ENCODE measurements at regions not wholly inside any gene's neighbourhood (a gene's known extent, or its start where the extent isn't known, plus 50 kb on each side); places are given as distances from the start of the nearest gene placed in this dataset.

DNA sequence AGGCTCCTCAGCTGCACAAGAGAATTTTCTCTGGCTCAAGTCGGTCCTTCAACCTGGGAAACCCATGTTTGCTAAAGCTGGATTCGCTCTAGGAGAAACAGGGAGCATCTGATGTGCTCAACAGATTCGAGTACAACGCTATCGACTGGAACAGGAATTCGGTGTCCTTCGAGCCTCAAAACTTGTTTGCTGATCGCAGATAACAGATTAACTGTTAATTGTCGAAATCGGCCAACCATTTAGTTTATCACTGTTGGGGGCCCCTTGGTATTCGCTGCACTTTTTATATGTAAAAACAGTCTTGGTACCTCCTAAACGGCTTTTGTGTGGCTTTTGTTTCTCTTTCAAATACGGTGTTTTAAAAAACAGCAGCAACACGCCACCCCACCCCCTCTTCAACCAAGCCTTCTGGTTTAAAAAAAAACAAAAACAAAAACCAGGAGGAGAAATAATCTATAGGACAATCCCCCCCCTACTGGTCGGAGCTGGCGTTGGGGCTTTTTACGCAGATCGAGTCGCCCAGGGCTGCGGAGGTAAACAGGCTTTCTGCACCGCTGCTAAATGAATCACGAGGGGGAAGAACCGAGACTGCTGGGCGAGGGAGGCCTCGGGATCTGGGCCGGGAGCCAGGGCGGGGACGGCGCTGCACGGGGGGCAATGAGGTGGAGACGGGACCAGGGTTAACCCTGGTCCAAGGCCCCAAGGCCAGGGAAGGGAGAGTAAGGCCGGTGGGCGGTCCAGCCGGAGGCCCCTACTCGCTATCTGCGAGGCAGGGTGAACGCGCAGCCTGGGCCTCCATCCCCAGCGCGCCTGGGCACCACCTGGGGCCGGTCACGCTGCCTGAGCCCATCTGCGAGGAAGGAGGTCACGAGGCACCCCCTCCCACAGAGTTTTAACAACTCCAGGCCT is 71.7 kb upstream of the BCOR start (continued):
- TF ChIP-seq, protein P1, sequence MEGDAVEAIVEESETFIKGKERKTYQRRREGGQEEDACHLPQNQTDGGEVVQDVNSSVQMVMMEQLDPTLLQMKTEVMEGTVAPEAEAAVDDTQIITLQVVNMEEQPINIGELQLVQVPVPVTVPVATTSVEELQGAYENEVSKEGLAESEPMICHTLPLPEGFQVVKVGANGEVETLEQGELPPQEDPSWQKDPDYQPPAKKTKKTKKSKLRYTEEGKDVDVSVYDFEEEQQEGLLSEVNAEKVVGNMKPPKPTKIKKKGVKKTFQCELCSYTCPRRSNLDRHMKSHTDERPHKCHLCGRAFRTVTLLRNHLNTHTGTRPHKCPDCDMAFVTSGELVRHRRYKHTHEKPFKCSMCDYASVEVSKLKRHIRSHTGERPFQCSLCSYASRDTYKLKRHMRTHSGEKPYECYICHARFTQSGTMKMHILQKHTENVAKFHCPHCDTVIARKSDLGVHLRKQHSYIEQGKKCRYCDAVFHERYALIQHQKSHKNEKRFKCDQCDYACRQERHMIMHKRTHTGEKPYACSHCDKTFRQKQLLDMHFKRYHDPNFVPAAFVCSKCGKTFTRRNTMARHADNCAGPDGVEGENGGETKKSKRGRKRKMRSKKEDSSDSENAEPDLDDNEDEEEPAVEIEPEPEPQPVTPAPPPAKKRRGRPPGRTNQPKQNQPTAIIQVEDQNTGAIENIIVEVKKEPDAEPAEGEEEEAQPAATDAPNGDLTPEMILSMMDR (IDR thresholded peaks at IDR 0.05): peak; percentile 67
- TF ChIP-seq MEF2A (IDR thresholded peaks at IDR 0.05; ENCODE audit: borderline replicate concordance, low read depth) (no peak), FOXJ3 (CRISPR knock-in tag; IDR thresholded peaks at IDR 0.05) (peak; percentile 76), MXI1 (IDR thresholded peaks at IDR 0.05; ENCODE audit: low read depth, low read length) (0 out of 2 replicates have a peak, but pooled peaks have one; percentile 24), RFX5 (IDR thresholded peaks at IDR 0.05; ENCODE audit: low read length) (no peak), TAF1 (IDR thresholded peaks at IDR 0.05; ENCODE audit: borderline replicate concordance, low read depth, low read length) (no peak)

DNA sequence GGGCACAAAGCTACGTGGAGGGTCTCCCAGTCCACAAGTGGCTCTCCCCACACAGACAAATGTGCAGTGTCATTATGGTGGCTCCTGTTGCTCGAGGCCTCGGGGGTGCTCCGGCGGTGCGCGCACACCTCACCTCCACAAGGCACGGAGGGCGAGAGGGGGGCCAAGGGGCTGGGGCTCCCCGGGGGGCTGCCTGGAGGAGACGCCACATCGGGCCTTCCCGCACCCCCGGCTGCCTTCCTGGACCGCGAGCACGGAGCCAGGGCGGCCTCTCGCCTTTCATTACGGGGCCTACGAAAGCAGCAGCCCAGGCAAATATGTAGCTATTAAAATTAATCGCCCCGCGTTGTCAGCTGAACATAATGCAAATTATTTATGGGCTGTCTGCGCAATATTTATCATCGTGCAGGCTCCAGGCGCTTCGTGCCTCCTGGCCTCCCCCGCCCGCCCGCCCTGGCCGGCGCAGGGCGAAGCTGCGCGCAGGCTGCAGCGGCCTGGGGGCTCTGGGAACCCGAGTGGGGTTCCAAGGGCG is 70.8 kb upstream of the BCOR start:
- H3K4me1 ChIP-seq (ENCODE audit: control insufficient read depth in 1 of 2, insufficient read depth in 2 of 2, low read depth in 1 of 2, low read length in 1 of 2): peaks cover 8 to 64% of the 10 kb centered on the region in 2 experiments; a peak in 3 of 4 replicates
- no peak overlapping the region for H3K4me3 ChIP-seq (ENCODE audit: low read depth in 2 of 2, low read length in 1 of 2)
- TF ChIP-seq NFIC (IDR thresholded peaks at IDR 0.05; ENCODE audit: borderline replicate concordance): no peak
- TF ChIP-seq YY1 (IDR thresholded peaks at IDR 0.05; ENCODE audit: low read depth): no peak
- no peak for TF ChIP-seq USF1 (IDR thresholded peaks at IDR 0.05; ENCODE audit: borderline replicate concordance, low read depth)
- no peak for TF ChIP-seq FOSL2 (IDR thresholded peaks at IDR 0.05; ENCODE audit: borderline replicate concordance, low read depth)
- no peak for TF ChIP-seq FOXJ3 (CRISPR knock-in tag; IDR thresholded peaks at IDR 0.05)
- TF ChIP-seq RFX5 (IDR thresholded peaks at IDR 0.05; ENCODE audit: low read length): no peak
- no peak for TF ChIP-seq CHD2 (IDR thresholded peaks at IDR 0.05; ENCODE audit: low read length, partially characterized antibody)
- no peak for TF ChIP-seq NRF1 (IDR thresholded peaks at IDR 0.05; ENCODE audit: low read depth, low read length)
- H3K36me3 ChIP-seq (replicated peaks in 1 of 2; ENCODE audit: control insufficient read depth in 1 of 2, insufficient read depth in 2 of 2, low read length in 1 of 2): no peaks in the 10 kb centered on the region
- H3K9me3 ChIP-seq: no peaks in the 10 kb centered on the region
- POLR2A ChIA-PET: interaction anchor here (1.0 to 1.2 kb wide), 4 partner anchors 14 to 81 kb away, joined by 3 to 5 read pairs (median 4); partner anchors contain the start of gene BCOR
- no peaks in the 10 kb centered on the region for H4K20me1 ChIP-seq (ENCODE audit: insufficient read depth)
- no peak overlapping the region for H3K9ac ChIP-seq
- no peak overlapping the region for H2AFZ ChIP-seq (ENCODE audit: low read depth)
- CTCF ChIA-PET: interaction anchor here (1.2 to 1.7 kb wide), 3 partner anchors 27 to 94 kb away, joined by 3 to 4 read pairs (median 3); no protein-coding TSS in a partner anchor
- peak overlapping the region in 1 of 2 experiments; percentile 91; a peak in 2 of 4 replicates for H3K27ac ChIP-seq (ENCODE audit: low read depth in 2 of 2, low read length in 1 of 2)
- no peaks in the 10 kb centered on the region for H3K79me2 ChIP-seq (ENCODE audit: insufficient read depth)
- H3K4me2 ChIP-seq: no peak overlapping the region
- no peaks in the 10 kb centered on the region for H3F3A ChIP-seq (replicated peaks; ENCODE audit: insufficient read depth)
- H3K9me2 ChIP-seq: no peaks in the 10 kb centered on the region
- no peak for DNase-seq
- 78% methylated on average over 25 of the region's 39 CpGs for WGBS (ENCODE audit: low lambda C conversion rate)
- peaks cover 57% of the 10 kb centered on the region for H3K27me3 ChIP-seq (ENCODE audit: insufficient read depth)

All from SK-N-SH (cell line).